RWPE2 (cell line): ENCODE measurements at regions not wholly inside any gene's neighbourhood (a gene's known extent, or its start where the extent isn't known, plus 50 kb on each side); places are given as distances from the start of the nearest gene placed in this dataset.
A peak's percentile ranks its signal among the peaks of the same experiment; 100 is the strongest.

Experiments used
- ATAC-seq: fragments of 200-7000 bp; cut with Tn5 transposase; 3 replicates; pipeline ENCODE4 v1.9.1; 2021; ENCODE audit warnings: low read depth
- DNase-seq: peaks from one replicate; pipeline ENCODE4 v3.0.0-alpha.2; 2020; ENCODE audit warnings: low spot score
- H3K27ac ChIP-seq: fragments of 450-650 bp; 2 replicates; pipeline ENCODE4 v1.5.1; 2017; ENCODE audit warnings: mild to moderate bottlenecking; ENCODE audit not compliant: poor library complexity, severe bottlenecking
- H3K27me3 ChIP-seq: fragments of 250-450 bp; sonication (Bioruptor Pico); 2 replicates; pipeline ENCODE4 v1.5.1; 2021; ENCODE audit warnings: mild to moderate bottlenecking, moderate library complexity; ENCODE audit not compliant: insufficient read depth, poor library complexity, severe bottlenecking
- H3K36me3 ChIP-seq: fragments of 250-450 bp; sonication (Bioruptor Pico); 2 replicates; pipeline ENCODE4 v1.5.1; 2020; ENCODE audit warnings: low read depth, mild to moderate bottlenecking, moderate library complexity
- H3K4me1 ChIP-seq: fragments of 250-450 bp; sonication (Bioruptor Pico); 2 replicates; pipeline ENCODE4 v1.5.1; 2021; ENCODE audit warnings: mild to moderate bottlenecking, moderate library complexity; ENCODE audit not compliant: insufficient read depth, poor library complexity, severe bottlenecking
- H3K4me3 ChIP-seq: fragments of 250-450 bp; sonication (Bioruptor Pico); 2 replicates; pipeline ENCODE4 v1.5.1; 2021; ENCODE audit warnings: mild to moderate bottlenecking, moderate library complexity; ENCODE audit not compliant: severe bottlenecking
- H3K9me3 ChIP-seq: fragments of 250-450 bp; sonication (Bioruptor Pico); 2 replicates; pipeline ENCODE4 v1.5.1; 2021; ENCODE audit warnings: mild to moderate bottlenecking, moderate library complexity; ENCODE audit not compliant: severe bottlenecking
- TF ChIP-seq, protein P1 (sequence below): fragments of 450-650 bp; IDR thresholded peaks from one replicate; pipeline ENCODE4 v1.5.1; 2017; ENCODE audit warnings: mild to moderate bottlenecking, moderate library complexity; ENCODE audit not compliant: poor library complexity, severe bottlenecking

DNA sequence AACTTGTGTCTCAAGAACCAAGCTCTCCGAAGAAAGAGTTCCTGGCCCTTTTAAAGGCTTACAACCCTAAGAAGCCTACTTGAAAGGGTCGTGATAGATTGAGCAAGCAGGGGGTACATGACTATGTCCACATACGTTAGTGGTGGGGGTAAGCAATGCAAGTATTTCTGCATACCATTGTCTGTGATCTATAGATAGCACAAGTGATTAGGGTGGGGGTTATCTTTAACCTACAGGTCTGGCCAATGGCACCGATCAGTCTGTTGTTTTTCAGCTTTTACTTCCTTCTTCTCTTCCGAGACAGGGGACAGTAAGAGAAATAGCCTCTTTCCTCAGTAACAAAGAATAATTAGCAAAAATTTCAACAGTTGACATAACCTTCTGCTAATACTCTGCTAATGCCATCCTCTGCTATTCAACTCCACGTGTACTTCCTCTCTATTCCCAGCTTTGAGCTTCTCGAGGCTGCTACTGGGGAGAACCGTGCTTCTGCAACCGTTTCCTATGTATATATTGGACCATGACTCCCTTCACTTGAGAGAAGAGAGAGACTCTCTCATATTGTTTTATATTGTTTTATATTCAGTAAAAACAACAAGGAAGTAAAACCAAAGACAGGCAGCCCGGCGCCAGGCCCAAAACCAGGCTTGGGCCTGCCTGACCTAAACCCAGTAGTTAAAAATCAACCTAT, 727.7 kb upstream of the NCAM2 start:
- H3K9me3 ChIP-seq = no peaks in the 10 kb centered on the region
- no peaks in the 10 kb centered on the region for H3K27me3 ChIP-seq
- no peak for DNase-seq
- H3K4me1 ChIP-seq = no peaks in the 10 kb centered on the region
- H3K27ac ChIP-seq = no peak overlapping the region
- no peaks in the 10 kb centered on the region for H3K36me3 ChIP-seq
- H3K4me3 ChIP-seq = no peak overlapping the region
- TF ChIP-seq, protein P1, sequence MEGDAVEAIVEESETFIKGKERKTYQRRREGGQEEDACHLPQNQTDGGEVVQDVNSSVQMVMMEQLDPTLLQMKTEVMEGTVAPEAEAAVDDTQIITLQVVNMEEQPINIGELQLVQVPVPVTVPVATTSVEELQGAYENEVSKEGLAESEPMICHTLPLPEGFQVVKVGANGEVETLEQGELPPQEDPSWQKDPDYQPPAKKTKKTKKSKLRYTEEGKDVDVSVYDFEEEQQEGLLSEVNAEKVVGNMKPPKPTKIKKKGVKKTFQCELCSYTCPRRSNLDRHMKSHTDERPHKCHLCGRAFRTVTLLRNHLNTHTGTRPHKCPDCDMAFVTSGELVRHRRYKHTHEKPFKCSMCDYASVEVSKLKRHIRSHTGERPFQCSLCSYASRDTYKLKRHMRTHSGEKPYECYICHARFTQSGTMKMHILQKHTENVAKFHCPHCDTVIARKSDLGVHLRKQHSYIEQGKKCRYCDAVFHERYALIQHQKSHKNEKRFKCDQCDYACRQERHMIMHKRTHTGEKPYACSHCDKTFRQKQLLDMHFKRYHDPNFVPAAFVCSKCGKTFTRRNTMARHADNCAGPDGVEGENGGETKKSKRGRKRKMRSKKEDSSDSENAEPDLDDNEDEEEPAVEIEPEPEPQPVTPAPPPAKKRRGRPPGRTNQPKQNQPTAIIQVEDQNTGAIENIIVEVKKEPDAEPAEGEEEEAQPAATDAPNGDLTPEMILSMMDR = no peak
- no peak for ATAC-seq

DNA sequence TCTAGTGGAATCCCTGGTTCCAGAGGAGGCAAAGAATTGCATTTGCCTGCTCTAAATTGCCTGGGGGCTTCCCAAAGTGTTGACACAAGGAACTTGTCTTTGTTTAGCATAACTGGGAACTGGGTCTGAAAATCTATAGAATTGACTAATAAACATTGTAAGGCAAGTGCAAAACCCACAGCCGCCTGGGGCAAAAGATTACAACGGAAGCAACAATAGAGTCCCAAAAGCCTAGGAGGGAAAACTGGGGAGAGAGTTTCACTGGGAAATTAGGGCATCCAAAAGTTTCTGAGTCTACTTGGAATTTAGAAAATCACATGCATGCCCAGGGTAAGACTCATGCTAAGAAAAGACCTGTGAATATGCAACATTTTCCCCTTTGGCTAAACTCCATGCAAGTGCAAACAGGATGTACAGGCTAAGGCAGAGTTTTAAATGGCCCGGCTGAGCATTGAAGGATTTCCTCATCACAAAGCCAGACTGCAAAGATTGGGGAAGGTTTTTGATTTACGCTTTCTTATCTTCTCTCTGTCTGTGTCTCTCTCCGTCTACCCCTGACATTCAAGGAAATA, 725.3 kb upstream of the NCAM2 start:
- Histone ChIP-seq H3K4me3 (no peak overlapping the region), H3K27ac (no peak overlapping the region), H3K9me3 (no peaks in the 10 kb centered on the region), H3K36me3 (no peaks in the 10 kb centered on the region), H3K27me3 (no peaks in the 10 kb centered on the region), H3K4me1 (no peaks in the 10 kb centered on the region)
- ATAC-seq = 0 out of 3 replicates have a peak, but pooled peaks have one; percentile 38
- TF ChIP-seq, protein P1 = no peak
- no peak for DNase-seq

DNA sequence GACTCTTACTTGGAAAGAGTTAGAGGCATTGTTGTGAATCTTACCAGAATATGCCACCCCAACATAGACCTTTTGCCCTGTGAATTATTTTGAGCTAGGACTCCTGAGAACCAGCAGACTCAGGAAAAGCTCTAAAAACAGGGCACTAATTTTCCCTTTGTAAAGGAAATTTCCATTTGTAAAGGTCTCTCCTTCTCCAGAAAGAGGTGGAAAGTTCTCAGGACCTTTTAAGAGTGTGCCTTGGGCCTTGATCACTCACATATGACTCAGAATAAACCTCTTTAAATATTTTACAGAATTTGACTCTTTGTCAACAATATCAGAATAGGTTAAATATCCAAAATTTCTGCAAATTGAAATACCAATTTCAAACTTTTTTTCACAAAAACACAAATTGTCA, 721.8 kb upstream of the NCAM2 start:
- H3K4me3 ChIP-seq = no peak overlapping the region
- no peaks in the 10 kb centered on the region for H3K27me3 ChIP-seq
- ATAC-seq (no peak), DNase-seq (no peak)
- H3K27ac ChIP-seq = no peak overlapping the region
- H3K4me1 ChIP-seq = no peaks in the 10 kb centered on the region
- TF ChIP-seq, protein P1 = no peak
- H3K9me3 ChIP-seq = no peaks in the 10 kb centered on the region
- H3K36me3 ChIP-seq = no peaks in the 10 kb centered on the region

DNA sequence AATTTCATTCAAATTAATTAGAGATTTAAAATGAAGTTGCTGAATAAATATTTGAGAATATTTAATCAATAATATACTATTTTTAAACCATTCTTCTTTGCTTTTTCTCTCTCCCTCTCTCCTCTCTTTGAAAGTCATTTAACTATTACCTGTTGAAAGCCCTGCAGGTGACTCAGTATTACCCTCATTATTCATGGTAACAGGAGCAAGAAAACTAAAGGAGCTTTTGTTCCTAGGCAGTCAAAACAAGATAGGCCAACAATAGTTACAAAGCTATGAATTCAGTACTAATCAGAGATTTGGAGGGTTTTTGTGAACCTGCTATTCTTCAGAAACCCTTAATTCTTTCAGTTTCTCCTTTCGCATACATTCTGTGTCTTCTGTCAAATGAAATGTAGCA, 721.3 kb upstream of the NCAM2 start:
- Histone ChIP-seq H3K27me3 (no peaks in the 10 kb centered on the region), H3K27ac (no peak overlapping the region), H3K4me1 (no peaks in the 10 kb centered on the region), H3K9me3 (no peaks in the 10 kb centered on the region), H3K4me3 (no peak overlapping the region), H3K36me3 (no peaks in the 10 kb centered on the region)
- TF ChIP-seq, protein P1 = no peak
- no peak for ATAC-seq
- DNase-seq = no peak

DNA sequence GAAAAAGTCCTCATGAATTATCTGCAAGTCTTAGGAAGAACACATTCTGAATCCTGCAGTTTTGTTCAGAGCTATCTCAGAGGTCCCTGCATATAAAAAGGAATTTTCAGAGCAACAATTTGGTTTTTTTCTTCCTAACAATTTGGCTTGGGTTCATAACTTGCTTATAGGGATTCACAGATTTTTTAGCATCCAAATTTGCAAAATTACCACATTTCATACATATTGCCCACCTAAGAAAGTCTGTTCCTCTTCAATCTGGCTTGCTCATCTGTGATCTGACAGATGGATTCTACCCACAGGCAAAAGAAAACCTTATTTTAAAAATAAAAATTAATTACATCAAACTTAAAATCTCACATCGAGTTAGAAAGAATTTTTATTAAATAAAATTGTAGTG, 714.4 kb upstream of the NCAM2 start:
- DNase-seq (no peak), ATAC-seq (no peak)
- TF ChIP-seq, protein P1 = no peak
- Histone ChIP-seq H3K27me3 (no peaks in the 10 kb centered on the region), H3K4me1 (no peaks in the 10 kb centered on the region), H3K4me3 (no peak overlapping the region), H3K36me3 (no peaks in the 10 kb centered on the region), H3K9me3 (no peaks in the 10 kb centered on the region), H3K27ac (no peak overlapping the region)
